M059J (cell line): ENCODE measurements at regions not wholly inside any gene's neighbourhood (a gene's known extent, or its start where the extent isn't known, plus 50 kb on each side); places are given as distances from the start of the nearest gene placed in this dataset.

Experiments
- DNase-seq: peaks from one replicate; pipeline ENCODE4 v3.0.0-alpha.2; 2012; ENCODE audit warnings: low read depth

DNA sequence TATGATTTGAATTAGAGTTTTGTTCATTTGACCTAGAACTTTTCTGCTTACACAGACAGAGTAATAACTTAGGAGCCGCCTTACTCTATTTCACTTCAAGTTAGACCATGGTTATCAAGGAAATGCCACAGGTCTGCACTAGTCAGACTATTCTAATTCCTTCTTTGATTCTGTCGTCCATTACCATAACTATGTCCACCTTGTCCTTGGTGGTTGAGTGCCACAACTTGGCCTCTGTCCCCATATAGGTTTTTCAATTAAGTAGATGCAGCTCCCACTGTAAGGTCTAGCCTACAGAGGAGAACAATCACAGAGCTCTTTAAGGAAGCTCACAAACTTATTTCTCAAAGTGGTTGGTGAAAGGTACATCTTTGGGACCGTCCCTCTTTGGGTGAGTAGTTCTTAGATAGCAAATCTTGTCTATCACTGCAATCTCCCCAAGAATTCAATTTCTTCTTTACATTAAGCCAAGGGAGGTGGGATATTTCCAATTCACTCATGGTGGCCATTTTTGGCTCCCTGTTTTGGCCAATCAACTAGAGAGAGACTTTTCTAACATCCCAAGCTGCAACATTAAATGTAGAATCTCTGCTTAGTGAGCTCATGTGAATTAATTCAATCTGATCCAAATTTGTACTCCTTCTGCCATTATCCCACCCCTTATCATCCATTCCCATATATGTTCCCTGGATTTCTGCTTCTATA, 434.6 kb downstream of the ADAMTS20 start:
- DNase-seq = no peak

DNA sequence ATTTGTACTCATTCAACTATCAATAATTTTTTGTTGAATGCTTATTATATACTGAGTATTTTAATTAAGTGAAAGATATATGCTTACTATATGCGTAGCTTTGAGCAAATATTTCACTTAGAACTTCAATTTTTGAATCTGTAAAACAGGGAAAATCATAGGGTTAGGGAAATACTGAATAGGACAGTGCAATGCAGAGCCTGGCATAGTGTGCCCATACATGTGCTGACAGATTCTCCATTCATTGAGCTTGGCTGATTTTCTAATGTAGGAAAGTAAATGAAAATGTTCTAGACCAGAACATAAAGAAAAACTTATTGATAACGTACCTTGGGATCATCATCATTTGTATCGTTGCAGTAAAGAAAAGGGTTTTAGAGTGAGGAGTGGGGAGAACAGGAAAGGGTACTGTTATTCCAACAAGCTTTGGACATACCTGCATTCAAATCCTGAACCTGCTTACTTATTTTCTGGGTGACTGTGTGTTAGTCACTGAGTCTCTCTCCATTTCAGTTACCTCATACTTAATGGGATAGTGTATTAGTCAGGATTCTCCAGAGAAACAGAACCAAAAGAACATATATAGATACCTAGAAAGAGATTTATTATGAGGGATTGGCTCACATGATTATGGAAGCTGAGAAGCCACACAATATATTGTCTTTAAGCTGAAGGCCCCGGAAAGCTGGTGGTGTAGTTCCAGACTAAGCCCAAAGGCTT, 436.4 kb downstream of the ADAMTS20 start:
- no peak for DNase-seq

DNA sequence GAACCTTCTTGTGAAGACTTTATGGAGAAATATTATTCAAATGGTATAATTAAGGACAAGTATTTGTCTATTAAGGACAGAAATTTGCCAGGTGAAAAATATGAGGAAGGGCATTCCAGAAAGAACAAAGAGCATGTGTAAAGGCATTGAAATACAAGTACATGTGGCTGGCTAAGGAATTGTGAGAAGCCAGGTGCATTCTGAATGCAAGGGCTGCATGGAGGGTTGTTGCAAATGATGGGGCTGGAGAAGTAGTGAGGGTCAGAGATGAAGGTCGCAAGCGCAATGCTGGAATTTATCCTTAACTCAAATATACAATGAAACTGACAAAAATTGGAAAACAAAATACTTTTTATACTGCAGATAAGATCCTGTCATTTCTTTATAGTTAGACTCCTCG, 437.7 kb downstream of the ADAMTS20 start:
- DNase-seq = no peak

DNA sequence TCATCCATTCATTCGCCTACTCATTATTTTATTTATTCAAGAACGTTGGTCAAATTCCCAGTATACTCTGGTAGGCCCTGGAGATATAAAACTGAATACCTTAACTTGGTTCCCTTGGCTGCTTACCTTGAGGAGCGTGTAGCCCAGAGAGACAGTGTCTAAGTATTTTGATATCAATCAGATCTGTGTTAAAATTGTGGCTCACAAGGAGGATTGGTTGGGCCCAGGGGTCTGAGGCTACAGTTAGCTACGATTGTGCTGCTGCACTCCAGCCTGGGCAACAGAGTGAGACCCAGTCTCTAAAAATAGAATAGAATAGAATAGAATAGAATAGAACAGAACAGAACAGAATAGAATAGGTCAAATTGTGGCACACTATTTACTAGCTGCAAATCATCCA, 438.4 kb downstream of the ADAMTS20 start:
- no peak for DNase-seq

DNA sequence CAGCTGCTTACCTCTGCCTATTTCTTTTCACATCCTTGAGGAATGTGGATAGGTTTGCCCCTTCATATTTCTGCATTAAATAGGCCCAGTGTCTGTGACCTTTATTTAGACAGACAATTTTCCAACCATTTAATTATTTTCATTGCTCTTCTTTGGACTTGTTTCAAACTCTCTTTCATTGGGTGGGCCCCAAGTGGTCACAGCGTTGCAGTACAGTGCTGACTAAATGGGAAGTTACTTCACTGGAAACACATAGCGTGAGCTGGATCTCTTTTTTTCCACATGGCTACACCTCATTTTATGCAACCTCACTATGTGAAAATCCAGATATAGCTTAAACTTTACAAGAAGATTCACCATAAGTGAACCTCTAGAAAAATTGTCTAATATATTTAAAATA, 438.9 kb downstream of the ADAMTS20 start:
- DNase-seq = no peak

DNA sequence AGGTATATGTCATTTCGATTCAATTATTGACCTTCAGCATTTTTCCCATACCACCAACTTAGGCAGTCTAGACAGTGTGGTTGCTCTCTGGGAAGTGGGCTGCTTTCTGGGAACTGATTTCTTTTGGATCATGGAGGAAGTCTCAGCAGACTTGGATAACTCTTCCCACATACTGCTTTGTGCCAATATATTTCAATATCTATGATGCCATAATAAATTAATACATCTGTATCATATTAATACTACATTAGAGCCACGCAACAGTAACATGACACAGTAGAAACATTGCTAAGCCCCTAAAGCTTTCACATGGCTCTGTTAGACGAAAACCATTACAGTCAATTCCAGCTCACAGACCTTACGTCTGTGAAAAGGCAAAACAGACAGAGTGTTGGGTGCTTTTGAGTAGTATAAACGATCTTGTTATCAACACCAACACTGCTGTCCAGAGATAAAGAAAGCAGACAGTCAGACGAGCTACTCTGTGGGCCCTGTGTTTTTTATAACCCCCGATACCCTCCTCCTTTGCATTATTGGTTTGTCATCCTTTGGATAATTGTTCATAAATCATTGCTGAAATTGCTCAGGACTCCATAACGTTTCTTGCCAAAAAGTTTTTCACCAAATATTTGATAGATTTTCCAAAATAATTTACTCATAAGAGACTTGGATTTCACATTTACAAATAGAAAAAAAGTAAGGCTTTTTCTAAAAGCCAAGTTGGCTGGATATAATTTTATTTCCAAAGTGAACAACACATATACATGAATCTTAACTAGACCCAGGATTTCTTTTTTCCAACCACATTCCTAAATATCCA, 439.7 kb downstream of the ADAMTS20 start:
- DNase-seq = no peak

DNA sequence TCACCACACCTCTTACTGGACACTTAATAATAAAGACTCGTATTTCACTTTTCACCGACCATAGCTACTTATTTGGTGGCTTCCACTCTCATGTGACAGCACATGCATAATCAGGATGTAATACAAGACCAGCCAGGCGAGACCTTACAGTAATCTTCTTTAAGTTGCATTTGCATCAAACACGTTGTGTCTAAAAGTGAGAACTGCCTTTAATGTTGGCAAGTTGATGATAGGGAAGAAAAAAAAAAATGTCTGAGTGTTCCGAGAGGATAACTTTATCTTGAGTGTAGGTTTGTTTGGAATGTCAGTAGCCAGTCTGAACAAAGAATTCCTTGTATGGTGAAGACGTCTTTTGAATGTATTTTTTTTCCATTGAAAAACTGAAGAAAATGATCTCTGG, 440.4 kb downstream of the ADAMTS20 start:
- DNase-seq = no peak

DNA sequence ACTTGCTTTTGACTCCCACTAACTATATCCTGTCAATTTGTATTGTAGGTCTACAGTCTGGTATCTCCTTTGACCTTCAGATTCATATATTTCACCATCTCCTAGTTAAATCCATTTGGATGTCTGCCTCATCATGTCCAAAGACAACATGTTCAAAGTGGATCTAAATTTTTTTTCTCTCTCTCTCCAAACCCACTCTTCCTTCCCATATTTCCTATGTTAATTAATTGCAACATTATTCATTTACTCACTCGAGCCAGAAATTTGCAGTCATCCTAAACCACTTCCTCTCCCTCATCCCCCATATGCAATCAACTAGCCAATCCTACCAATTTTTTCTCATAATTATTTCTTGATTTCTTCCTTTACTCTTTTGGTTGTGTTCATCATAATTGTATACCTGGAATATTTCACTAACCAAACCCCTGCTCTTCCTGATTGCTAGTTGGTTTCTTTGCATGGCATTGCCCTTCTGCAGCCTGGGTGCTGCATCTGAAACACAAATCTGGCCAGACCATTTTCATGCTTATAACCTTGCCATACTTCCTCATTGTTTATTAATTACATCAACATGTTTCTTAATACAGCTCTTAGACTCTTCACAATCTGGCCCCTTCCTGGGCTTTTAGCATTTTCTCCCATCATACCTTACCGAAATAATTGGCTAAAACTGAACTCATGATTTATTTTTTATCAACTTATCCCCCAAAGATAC, 442.2 kb downstream of the ADAMTS20 start:
- no peak for DNase-seq

DNA sequence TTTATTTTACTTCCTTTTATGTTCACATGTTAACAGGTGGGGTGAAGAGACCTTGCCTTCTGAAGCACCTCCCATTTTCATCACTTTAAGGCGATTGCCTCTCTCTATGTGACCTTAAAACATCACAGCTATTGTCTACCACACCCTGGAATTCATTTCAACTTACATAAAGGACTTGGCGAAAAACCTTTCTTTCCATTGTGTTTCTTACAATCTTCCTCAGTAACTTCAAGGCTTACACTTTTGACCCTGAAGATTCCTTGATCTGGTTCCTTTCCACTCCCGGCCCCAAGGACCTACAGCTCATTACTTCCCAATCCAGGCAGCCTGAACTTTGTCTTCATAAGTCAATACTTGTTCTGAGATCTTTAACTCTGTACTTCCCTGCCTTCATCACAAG, 443.3 kb downstream of the ADAMTS20 start:
- DNase-seq = no peak

DNA sequence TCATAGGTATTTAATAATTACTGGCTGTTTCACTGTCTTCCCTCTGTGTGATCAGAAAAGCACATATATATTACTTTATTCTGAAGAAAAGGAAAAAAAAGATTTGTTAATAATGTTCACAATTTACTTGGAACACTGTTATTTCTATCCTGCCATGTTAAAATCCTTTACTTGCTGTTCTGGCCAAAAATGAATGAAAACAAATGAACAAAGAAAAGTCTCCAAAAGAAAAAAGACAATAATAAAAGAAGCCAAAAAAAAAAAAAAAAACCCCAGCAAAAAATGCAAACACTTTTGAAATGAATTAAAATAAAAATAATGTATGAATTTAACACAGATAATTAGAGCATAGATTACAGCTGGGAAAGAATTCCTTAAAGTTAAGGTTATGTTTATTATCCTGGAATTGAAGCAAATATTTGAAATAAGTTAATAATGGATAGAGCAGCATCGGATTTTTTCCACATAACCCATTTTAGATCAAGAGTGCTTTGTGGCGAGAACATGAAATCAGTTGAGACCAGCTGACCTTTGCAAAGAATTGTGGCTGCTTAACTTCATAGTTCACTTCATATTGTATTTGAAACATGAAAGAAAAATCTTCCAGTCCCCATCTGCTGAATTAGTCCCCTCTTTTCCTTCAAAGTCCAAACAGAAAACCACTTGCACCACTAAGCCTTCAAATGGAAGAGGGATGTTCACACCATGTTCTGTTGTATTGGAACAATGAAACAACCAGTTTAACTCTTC, 444.8 kb downstream of the ADAMTS20 start:
- no peak for DNase-seq

DNA sequence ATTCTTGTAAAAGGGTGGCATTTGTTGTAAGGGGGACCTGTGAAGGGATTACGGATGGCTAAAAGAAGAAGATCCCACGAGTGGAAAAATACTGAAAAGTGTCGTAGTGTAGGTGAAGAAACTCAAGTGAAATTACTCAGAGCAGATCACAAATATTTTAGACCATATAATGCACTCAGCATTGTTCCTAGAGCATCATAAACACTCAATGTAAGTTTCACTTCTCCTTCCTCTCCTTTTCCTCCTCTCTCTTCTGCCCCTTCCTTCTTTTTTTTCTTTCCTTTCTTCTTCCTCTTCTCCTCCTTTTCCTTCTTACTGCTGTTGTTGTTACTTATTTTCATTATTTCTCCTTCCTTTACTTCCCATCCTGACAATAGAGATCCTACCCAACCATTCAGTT, 445.6 kb downstream of the ADAMTS20 start:
- no peak for DNase-seq

DNA sequence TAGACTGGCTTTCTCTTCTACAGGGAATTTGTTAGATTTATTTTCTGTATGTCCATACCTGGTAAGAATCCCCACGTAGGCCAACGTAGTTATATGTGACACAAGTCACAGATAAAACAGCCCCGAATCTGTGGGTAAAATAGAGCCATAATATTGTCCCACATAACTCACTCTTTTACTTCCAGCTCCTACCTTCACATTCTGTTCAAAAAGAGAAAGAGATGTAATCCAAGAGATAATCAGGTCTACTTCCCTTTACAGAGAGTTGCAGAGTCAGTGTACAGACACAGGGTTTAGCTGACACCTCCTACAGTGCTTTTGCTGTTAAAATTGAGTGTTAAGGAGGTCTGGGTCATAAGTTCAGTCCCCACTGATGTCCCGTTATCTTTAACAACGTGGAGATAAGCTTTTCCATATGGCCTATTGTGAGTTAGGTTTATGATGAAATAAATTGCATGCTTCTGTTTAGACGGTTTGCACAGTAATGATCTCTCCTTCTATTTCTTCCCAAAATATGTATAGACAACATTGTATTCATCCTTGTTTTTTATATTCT, 446.5 kb downstream of the ADAMTS20 start:
- DNase-seq = no peak

DNA sequence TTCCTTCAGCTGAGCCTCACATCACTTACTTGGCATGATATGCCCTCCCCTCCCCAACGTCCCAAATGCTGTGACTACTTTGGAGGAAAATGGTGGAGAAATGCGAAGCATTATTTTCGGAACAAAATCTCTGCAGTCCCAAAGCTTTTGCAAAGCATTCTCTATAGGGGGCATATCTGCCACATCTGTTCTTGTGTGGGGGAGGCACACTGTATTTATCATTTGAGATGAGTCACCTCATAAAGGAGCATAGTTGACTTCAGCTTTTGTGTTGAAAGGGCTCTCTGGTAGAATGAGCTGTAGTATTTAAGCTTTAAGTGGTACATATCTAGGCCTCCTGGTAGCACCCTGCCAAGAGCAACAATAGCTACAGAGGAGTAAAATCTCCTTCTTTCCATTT, 447.5 kb downstream of the ADAMTS20 start:
- peak; percentile 74 for DNase-seq

DNA sequence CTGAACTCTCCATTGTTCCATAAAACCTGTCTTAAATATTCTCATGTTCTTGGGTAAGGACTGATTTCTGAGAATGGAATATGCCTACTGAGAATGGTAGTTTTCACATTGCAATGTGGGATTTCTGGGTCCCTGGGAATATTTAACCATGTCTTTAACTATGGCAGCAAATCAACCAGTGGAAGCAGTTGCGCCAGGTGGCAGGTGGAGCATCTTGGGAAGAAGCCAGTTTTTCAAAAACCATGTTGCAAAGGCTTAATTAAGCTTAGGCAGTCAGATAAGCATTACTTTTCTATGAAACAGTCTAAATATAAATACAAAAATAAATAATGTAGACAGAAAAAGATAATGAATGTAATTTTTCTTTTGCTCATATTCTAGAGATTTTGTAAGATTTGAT, 448.1 kb downstream of the ADAMTS20 start:
- no peak for DNase-seq

DNA sequence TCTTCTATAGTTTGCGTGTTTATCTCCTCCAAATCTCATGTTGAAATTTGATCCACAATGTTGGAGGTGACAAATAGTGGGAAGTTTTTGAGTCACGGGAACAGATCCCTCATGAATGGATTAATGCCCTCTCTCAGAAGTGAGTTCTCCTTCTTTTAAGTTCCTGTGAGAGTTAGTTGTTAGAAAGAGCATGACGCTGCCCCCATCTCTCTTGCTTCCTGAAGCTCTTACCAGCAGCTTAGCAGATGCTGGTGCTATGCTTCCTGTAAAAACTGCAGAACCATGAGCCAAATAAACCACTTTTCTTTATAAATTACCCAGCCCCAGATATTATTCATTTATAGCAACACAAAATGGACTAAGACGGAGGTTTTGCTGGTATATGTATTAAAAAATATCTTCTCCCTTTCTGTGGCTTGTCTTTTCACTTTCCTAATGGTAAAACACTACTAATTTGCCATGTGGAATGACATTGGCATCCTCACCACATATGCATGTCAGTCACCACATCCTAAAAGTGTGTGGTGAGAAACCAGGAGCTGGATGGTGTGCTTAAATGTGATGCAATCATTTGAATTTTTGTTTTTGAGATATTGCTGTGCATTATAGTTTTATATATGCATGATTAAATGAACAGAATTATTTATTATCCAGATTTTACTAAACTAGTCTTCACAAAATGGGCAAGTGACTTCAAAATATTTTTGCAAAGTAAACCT, 449.3 kb downstream of the ADAMTS20 start:
- peak; percentile 35 for DNase-seq

DNA sequence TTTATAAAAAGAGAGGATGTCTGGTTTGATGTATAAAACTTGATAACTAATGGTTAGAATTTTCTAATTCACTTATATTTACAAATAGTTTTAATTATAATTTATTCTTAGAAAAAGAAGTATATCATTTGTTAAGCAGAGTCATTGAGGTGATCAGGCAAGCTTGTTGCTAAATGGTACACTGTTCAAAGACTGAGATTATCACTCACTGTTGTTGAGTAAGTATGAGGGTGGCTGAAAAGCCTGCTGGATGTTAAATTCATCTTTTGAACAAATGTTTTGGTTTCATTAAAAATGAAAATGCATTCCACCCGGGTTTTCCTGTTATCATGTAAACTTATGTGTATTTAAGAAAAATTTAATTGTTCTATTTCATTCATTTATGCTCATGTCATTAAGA, 451.8 kb downstream of the ADAMTS20 start:
- DNase-seq = no peak

DNA sequence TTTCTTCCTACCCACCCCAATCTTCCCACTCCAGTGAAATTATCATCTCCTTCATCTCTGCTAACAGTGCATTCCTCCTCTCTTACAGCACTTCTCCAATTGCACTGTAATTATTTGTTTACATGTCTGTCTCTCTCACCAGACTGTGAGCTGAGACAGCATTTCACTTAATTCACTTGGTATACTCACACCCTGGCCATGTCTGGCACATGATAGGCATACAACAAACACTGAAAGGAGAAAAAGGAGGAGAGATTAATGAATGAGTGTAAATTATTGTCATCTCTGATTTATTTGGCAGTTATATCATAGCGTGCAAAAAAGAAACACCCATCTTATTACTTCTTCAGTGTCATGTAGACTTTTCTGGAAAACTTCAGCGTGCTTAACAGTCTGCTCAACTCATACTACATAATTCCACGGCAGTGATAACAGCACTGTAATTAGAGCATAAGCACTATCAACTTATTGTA, 452.3 kb downstream of the ADAMTS20 start:
- peak; percentile 65 for DNase-seq

DNA sequence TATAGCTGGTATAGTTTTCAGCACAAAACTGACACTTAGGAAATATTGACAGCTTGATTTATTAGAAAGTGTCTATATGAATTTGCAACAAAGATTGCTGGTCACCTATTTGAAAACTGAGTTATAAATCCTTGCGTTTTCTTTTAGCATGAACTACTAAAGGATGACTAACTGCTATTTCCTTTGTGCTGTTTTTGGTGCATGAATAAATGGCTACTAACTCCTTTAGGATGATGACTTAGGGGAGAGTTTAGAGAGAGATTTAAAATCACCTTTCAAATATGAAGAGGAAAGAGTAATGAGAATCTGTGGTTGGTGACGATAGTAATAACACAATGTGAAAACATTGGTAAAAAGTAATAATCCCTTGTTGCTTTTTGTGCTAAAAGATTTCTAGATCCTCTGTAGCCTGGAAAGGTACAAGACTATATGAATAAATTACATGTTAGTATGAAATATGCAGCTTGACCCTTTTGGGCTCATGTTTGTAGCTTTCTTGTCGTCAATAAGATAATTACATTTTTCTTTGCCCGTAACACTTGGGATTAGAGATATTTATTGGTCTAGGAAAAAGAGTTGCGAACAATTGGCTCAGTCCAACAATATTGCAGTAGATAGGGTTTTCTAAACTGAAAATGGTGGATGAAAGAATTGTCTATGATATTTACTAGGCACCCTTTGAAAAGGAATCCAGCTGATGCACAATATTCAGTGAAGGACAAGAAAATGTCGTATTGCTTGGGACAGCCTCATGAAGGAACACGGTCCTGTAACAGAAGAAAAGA, 453.0 kb downstream of the ADAMTS20 start:
- peak; percentile 14 for DNase-seq

DNA sequence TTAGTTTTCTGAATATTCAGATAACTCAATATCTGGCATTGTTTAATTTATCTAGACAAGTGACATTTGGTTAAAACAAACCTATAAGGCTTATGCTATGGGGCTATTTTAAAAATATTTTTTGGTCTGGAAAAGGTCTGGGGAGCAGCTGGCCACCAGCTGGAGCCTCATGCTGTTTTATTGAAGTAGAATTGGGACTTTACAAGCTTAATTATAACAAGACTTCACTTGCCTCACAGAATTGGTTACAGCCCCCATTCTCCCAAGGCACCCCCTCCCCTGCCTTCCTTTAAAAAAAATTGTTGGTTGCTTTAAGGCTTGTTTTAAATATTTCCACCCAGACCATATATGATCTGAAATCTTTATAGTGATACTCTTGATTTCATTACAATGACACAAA, 453.9 kb downstream of the ADAMTS20 start:
- no peak for DNase-seq
